ENCODE measurements at regions not wholly inside any gene's neighbourhood (a gene's known extent, or its start where the extent isn't known, plus 50 kb on each side); places are given as distances from the start of the nearest gene placed in this dataset.

- ATAC-seq = no peak
Measured at GRCh38 chr9:75712700-75713099, 177.8 kb upstream of the PCSK5 start.

GRCh38 chr9:75713335-75713734 lies 177.1 kb upstream of the PCSK5 start:
- TF ChIP-seq GLIS3 (CRISPR knock-in tag; IDR thresholded peaks at IDR 0.05) (no peak), ESRRG (CRISPR knock-in tag; IDR thresholded peaks at IDR 0.05) (no peak), ISL1 (CRISPR knock-in tag; IDR thresholded peaks at IDR 0.05) (no peak), RARB (CRISPR knock-in tag; IDR thresholded peaks at IDR 0.05) (no peak), ZFP3 (CRISPR knock-in tag; IDR thresholded peaks at IDR 0.05) (no peak)
- ATAC-seq = no peak

More at GRCh38 chr9:75712700-75713099, 177.8 kb upstream of the PCSK5 start:
- TF ChIP-seq ESRRG (CRISPR knock-in tag; IDR thresholded peaks at IDR 0.05) = no peak
- TF ChIP-seq PPARA (CRISPR knock-in tag; IDR thresholded peaks at IDR 0.05; ENCODE audit: borderline replicate concordance) = no peak
- TF ChIP-seq SNAI2 (CRISPR knock-in tag; IDR thresholded peaks at IDR 0.05) = no peak
- no peak for TF ChIP-seq CREB5 (CRISPR knock-in tag; IDR thresholded peaks at IDR 0.05; ENCODE audit: low read depth)
- TF ChIP-seq TCF4 (CRISPR knock-in tag; IDR thresholded peaks at IDR 0.05; ENCODE audit: borderline replicate concordance) = no peak
- no peak for TF ChIP-seq RARB (CRISPR knock-in tag; IDR thresholded peaks at IDR 0.05)
- TF ChIP-seq ZFP3 (CRISPR knock-in tag; IDR thresholded peaks at IDR 0.05) = no peak
- TF ChIP-seq ZFP30 (CRISPR knock-in tag; IDR thresholded peaks at IDR 0.05) = no peak
- no peak for TF ChIP-seq ARNTL (CRISPR knock-in tag; IDR thresholded peaks at IDR 0.05; ENCODE audit: borderline replicate concordance, low read depth)
- TF ChIP-seq GLIS3 (CRISPR knock-in tag; IDR thresholded peaks at IDR 0.05) = no peak
- TF ChIP-seq ISL1 (CRISPR knock-in tag; IDR thresholded peaks at IDR 0.05) = no peak
- TF ChIP-seq ZC3H10 (CRISPR knock-in tag; IDR thresholded peaks at IDR 0.05) = no peak
- TF ChIP-seq, protein P1, sequence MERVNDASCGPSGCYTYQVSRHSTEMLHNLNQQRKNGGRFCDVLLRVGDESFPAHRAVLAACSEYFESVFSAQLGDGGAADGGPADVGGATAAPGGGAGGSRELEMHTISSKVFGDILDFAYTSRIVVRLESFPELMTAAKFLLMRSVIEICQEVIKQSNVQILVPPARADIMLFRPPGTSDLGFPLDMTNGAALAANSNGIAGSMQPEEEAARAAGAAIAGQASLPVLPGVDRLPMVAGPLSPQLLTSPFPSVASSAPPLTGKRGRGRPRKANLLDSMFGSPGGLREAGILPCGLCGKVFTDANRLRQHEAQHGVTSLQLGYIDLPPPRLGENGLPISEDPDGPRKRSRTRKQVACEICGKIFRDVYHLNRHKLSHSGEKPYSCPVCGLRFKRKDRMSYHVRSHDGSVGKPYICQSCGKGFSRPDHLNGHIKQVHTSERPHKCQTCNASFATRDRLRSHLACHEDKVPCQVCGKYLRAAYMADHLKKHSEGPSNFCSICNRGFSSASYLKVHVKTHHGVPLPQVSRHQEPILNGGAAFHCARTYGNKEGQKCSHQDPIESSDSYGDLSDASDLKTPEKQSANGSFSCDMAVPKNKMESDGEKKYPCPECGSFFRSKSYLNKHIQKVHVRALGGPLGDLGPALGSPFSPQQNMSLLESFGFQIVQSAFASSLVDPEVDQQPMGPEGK (CRISPR knock-in tag; IDR thresholded peaks at IDR 0.05; ENCODE audit: borderline replicate concordance) = no peak
- TF ChIP-seq POU6F1 (CRISPR knock-in tag; IDR thresholded peaks at IDR 0.05; ENCODE audit: borderline replicate concordance, low read depth) = no peak
- TF ChIP-seq ZNF565 (CRISPR knock-in tag; conservative IDR thresholded peaks at IDR 0.05; ENCODE audit: low read depth) = no peak
- TF ChIP-seq ZNF8 (CRISPR knock-in tag; IDR thresholded peaks at IDR 0.05) = no peak
- TF ChIP-seq, protein P2, sequence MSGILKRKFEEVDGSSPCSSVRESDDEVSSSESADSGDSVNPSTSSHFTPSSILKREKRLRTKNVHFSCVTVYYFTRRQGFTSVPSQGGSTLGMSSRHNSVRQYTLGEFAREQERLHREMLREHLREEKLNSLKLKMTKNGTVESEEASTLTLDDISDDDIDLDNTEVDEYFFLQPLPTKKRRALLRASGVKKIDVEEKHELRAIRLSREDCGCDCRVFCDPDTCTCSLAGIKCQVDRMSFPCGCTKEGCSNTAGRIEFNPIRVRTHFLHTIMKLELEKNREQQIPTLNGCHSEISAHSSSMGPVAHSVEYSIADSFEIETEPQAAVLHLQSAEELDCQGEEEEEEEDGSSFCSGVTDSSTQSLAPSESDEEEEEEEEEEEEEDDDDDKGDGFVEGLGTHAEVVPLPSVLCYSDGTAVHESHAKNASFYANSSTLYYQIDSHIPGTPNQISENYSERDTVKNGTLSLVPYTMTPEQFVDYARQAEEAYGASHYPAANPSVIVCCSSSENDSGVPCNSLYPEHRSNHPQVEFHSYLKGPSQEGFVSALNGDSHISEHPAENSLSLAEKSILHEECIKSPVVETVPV (CRISPR knock-in tag; IDR thresholded peaks at IDR 0.05) = no peak
- TF ChIP-seq TOX (CRISPR knock-in tag; IDR thresholded peaks at IDR 0.05; ENCODE audit: borderline replicate concordance) = no peak
- TF ChIP-seq CSDC2 (CRISPR knock-in tag; IDR thresholded peaks at IDR 0.05) = no peak
- no peak for TF ChIP-seq OSR1 (CRISPR knock-in tag; IDR thresholded peaks at IDR 0.05)

- TF ChIP-seq, protein P1 (CRISPR knock-in tag; IDR thresholded peaks at IDR 0.05; ENCODE audit: borderline replicate concordance) = no peak
- TF ChIP-seq, protein P2 (CRISPR knock-in tag; IDR thresholded peaks at IDR 0.05) = no peak
- TF ChIP-seq GLIS3 (CRISPR knock-in tag; IDR thresholded peaks at IDR 0.05) = no peak
- TF ChIP-seq ZNF565 (CRISPR knock-in tag; conservative IDR thresholded peaks at IDR 0.05; ENCODE audit: low read depth) = no peak
- TF ChIP-seq ARNTL (CRISPR knock-in tag; IDR thresholded peaks at IDR 0.05; ENCODE audit: borderline replicate concordance, low read depth) = no peak
- no peak for TF ChIP-seq ZC3H10 (CRISPR knock-in tag; IDR thresholded peaks at IDR 0.05)
- TF ChIP-seq ESRRG (CRISPR knock-in tag; IDR thresholded peaks at IDR 0.05) = no peak
- no peak for TF ChIP-seq ZNF70 (CRISPR knock-in tag; IDR thresholded peaks at IDR 0.05)
- TF ChIP-seq OSR1 (CRISPR knock-in tag; IDR thresholded peaks at IDR 0.05) = no peak
- no peak for TF ChIP-seq PPARA (CRISPR knock-in tag; IDR thresholded peaks at IDR 0.05; ENCODE audit: borderline replicate concordance)
- TF ChIP-seq RARB (CRISPR knock-in tag; IDR thresholded peaks at IDR 0.05) = no peak
- TF ChIP-seq CSDC2 (CRISPR knock-in tag; IDR thresholded peaks at IDR 0.05) = no peak
- TF ChIP-seq ISL1 (CRISPR knock-in tag; IDR thresholded peaks at IDR 0.05) = no peak
- TF ChIP-seq TOX (CRISPR knock-in tag; IDR thresholded peaks at IDR 0.05; ENCODE audit: borderline replicate concordance) = no peak
- no peak for TF ChIP-seq SNAI2 (CRISPR knock-in tag; IDR thresholded peaks at IDR 0.05)
- no peak for TF ChIP-seq ZFP3 (CRISPR knock-in tag; IDR thresholded peaks at IDR 0.05)
- TF ChIP-seq ZFP30 (CRISPR knock-in tag; IDR thresholded peaks at IDR 0.05) = no peak
- no peak for TF ChIP-seq BACH2 (CRISPR knock-in tag; IDR thresholded peaks at IDR 0.05; ENCODE audit: borderline replicate concordance)
- ATAC-seq = no peak
Measured at GRCh38 chr9:75715360-75715759, 175.1 kb upstream of the PCSK5 start.

Data from SK-N-SH treated with all-trans-retinoic acid at 6 μM for 48 hours (cell line).